Suprapubic skin (tissue), 4 donors: ENCODE measurements at regions not wholly inside any gene's neighbourhood (a gene's known extent, or its start where the extent isn't known, plus 50 kb on each side); places are given as distances from the start of the nearest gene placed in this dataset.

Source experiments
- CTCF ChIP-seq, 2 donors: fragments of 200-600 bp in 1 of 2; fragments of 450-650 bp in 1 of 2; sonication (generic) in 1 of 2; IDR thresholded peaks; one replicate each; pipeline ENCODE4 v1.5.1; 2016 to 2019; ENCODE audit warnings: antibody characterized with exemption in 2 of 2, mild to moderate bottlenecking in 1 of 2, moderate library complexity in 1 of 2
- EP300 ChIP-seq: sonication (generic); formaldehyde crosslinking; IDR thresholded peaks from one replicate; pipeline ENCODE4 v1.6.1; 2017; ENCODE audit warnings: antibody characterized with exemption
- POLR2A ChIP-seq, 2 donors: fragments of 450-650 bp; IDR thresholded peaks; one replicate each; pipeline ENCODE4 v1.6.1; 2017; ENCODE audit warnings: antibody characterized with exemption in 2 of 2, mild to moderate bottlenecking in 2 of 2, moderate library complexity in 2 of 2
- POLR2AphosphoS5 ChIP-seq, 3 donors: sonication (generic); formaldehyde crosslinking; IDR thresholded peaks; one replicate each; pipeline ENCODE4 v1.6.1; 2017; ENCODE audit warnings: antibody characterized with exemption in 3 of 3

- TF ChIP-seq CTCF (IDR thresholded peaks at IDR 0.05) (no peak), POLR2A (IDR thresholded peaks at IDR 0.05) (no peak), POLR2AphosphoS5 (IDR thresholded peaks at IDR 0.05) (no peak), EP300 (no peak)
Observed at GRCh38 chr15:39124553-39125171, 456.2 kb upstream of the THBS1 start.
